Kidney epithelial cell (primary cell): ENCODE measurements at regions not wholly inside any gene's neighbourhood (a gene's known extent, or its start where the extent isn't known, plus 50 kb on each side); places are given as distances from the start of the nearest gene placed in this dataset.

Source experiments
- DNase-seq: peaks from one replicate; pipeline ENCODE4 v3.0.0-alpha.2; 2010; ENCODE audit warnings: low read depth
- H3K27me3 ChIP-seq: 2 replicates; pipeline ENCODE4 v1.6.0; 2011; ENCODE audit warnings: low read length; ENCODE audit not compliant: control insufficient read depth, insufficient read depth
- H3K36me3 ChIP-seq: 2 replicates; pipeline ENCODE4 v1.5.1; 2011; ENCODE audit warnings: low read length; ENCODE audit not compliant: control insufficient read depth, insufficient read depth
- H3K4me3 ChIP-seq: 2 replicates; pipeline ENCODE4 v1.5.1; 2011; ENCODE audit warnings: low read depth, mild to moderate bottlenecking, control low read depth, low read length
- TF ChIP-seq, protein P1 (sequence below): IDR thresholded peaks from 2 replicates; pipeline ENCODE4 v1.5.1; 2011; ENCODE audit warnings: mild to moderate bottlenecking, moderate library complexity, low read length, control low read depth, inconsistent platforms; ENCODE audit not compliant: insufficient read depth, poor library complexity, severe bottlenecking

- H3K36me3 ChIP-seq = no peaks in the 10 kb centered on the region
- no peak for DNase-seq
- TF ChIP-seq, protein P1, sequence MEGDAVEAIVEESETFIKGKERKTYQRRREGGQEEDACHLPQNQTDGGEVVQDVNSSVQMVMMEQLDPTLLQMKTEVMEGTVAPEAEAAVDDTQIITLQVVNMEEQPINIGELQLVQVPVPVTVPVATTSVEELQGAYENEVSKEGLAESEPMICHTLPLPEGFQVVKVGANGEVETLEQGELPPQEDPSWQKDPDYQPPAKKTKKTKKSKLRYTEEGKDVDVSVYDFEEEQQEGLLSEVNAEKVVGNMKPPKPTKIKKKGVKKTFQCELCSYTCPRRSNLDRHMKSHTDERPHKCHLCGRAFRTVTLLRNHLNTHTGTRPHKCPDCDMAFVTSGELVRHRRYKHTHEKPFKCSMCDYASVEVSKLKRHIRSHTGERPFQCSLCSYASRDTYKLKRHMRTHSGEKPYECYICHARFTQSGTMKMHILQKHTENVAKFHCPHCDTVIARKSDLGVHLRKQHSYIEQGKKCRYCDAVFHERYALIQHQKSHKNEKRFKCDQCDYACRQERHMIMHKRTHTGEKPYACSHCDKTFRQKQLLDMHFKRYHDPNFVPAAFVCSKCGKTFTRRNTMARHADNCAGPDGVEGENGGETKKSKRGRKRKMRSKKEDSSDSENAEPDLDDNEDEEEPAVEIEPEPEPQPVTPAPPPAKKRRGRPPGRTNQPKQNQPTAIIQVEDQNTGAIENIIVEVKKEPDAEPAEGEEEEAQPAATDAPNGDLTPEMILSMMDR = no peak
- no peaks in the 10 kb centered on the region for H3K27me3 ChIP-seq
- no peak overlapping the region for H3K4me3 ChIP-seq
These were observed 151.2 kb downstream of the ANKRD60 start for GRCh38 chr20:58077282-58077681.

- Histone ChIP-seq H3K36me3 (no peaks in the 10 kb centered on the region), H3K4me3 (no peak overlapping the region), H3K27me3 (no peaks in the 10 kb centered on the region)
- TF ChIP-seq, protein P1 = no peak
- DNase-seq = no peak
These were observed 152.0 kb downstream of the ANKRD60 start for GRCh38 chr20:58076405-58076804.

- Histone ChIP-seq H3K4me3 (no peak overlapping the region), H3K27me3 (no peaks in the 10 kb centered on the region), H3K36me3 (no peaks in the 10 kb centered on the region)
- TF ChIP-seq, protein P1 = no peak
- DNase-seq = no peak
These were observed 152.7 kb downstream of the ANKRD60 start for GRCh38 chr20:58075586-58076345.

DNA sequence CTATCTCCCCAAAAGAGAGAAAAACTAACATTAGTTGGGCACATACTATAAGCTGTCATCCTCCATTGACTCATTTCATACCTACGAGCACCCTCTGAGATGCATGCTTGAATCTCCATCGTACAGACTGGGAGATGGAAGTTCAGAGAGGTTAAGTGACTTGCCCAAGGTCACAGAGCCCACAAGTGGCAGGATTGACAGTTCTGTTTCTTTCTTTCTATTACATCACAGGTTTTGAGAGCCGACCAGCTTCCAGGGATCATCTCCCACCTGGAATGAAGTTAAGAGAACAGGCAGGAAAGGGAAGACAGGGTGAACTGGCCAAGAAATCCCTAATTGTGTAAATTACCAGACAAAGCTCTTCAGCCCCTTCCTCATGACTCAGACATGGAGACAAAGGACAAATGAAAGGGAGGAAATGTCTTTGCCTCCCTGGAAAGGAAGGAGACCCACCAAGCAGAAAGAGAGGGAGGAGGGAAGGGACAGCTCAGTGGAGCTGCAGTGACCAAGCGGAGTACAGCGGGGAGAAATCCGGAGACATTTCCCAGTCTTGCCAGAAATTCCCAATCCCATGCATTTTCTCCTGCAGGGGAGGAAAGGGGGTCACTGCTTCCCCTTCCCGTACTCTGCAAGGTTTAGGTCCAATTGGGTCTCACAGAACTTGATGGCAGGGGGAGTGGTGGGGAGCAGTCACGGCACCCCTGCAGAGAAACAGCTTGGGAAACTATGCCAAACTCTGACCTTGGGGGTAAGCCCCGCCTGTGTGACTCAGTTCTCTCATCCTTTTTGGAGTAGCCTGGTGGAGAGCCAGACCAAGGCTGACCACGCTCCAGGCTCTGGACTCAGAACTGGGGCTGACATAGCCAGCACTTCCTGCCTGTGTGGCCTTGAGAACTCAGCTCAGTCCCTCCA, 154.3 kb downstream of the ANKRD60 start:
- TF ChIP-seq, protein P1 = no peak
- H3K36me3 ChIP-seq = no peaks in the 10 kb centered on the region
- DNase-seq = no peak
- H3K27me3 ChIP-seq = no peaks in the 10 kb centered on the region
- H3K4me3 ChIP-seq = no peak overlapping the region

GRCh38 chr20:58072695-58073671, 155.5 kb downstream of the ANKRD60 start:
- Histone ChIP-seq H3K36me3 (no peaks in the 10 kb centered on the region), H3K27me3 (no peaks in the 10 kb centered on the region), H3K4me3 (no peak overlapping the region)
- no peak for DNase-seq
- TF ChIP-seq, protein P1 = no peak
